AG04449 (cell line): ENCODE measurements at regions not wholly inside any gene's neighbourhood (a gene's known extent, or its start where the extent isn't known, plus 50 kb on each side); places are given as distances from the start of the nearest gene placed in this dataset.

Experiments used
- CTCF ChIA-PET: fragments of 350-600 bp; formaldehyde crosslinking; extraction: SDS; loops from one replicate; lab custom pipeline; 2021; ENCODE audit warnings: antibody characterized with exemption; lab: Yijun Ruan, JAX
- POLR2A ChIA-PET: fragments of 400-600, 350-600 bp; formaldehyde crosslinking; extraction: SDS; loops from one replicate; lab custom pipeline; 2020; ENCODE audit warnings: antibody characterized with exemption, inconsistent platforms; lab: Yijun Ruan, JAX
- DNase-seq: peaks from one replicate; pipeline ENCODE4 v3.0.0-alpha.2; 2010; ENCODE audit warnings: low read depth, low spot score
- H3K4me3 ChIP-seq: 2 replicates; pipeline ENCODE4 v1.5.1; 2011; ENCODE audit warnings: low read depth, mild to moderate bottlenecking, control low read depth, low read length
- TF ChIP-seq, protein P1 (sequence below): IDR thresholded peaks from one replicate; pipeline ENCODE4 v1.5.1; 2011; ENCODE audit warnings: mild to moderate bottlenecking, moderate library complexity, low read length, control low read depth, inconsistent platforms; ENCODE audit not compliant: insufficient read depth; ENCODE audit errors: missing control alignments

DNA sequence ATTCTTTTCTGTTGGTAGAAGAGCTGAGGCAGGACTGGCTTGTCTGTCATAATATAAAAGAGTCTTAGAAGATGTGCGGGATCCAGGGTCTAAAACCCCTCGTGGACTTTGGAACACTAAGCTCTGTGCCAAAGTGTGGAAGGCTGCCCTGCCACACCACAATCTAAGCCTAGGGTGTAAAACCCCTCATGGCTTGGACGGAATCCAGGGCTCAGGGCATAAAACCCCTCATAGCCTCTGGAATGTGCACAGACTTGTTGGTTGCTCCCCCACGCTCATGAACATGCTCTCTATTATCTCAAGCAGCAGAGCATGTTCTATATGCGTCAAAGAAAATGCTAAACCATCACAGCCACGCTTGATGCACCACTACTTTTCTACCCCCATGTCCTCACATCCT, 483.6 kb downstream of the GABRG1 start:
- POLR2A ChIA-PET = no interaction called here
- no peak for DNase-seq
- TF ChIP-seq, protein P1, sequence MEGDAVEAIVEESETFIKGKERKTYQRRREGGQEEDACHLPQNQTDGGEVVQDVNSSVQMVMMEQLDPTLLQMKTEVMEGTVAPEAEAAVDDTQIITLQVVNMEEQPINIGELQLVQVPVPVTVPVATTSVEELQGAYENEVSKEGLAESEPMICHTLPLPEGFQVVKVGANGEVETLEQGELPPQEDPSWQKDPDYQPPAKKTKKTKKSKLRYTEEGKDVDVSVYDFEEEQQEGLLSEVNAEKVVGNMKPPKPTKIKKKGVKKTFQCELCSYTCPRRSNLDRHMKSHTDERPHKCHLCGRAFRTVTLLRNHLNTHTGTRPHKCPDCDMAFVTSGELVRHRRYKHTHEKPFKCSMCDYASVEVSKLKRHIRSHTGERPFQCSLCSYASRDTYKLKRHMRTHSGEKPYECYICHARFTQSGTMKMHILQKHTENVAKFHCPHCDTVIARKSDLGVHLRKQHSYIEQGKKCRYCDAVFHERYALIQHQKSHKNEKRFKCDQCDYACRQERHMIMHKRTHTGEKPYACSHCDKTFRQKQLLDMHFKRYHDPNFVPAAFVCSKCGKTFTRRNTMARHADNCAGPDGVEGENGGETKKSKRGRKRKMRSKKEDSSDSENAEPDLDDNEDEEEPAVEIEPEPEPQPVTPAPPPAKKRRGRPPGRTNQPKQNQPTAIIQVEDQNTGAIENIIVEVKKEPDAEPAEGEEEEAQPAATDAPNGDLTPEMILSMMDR = no peak
- no peak overlapping the region for H3K4me3 ChIP-seq
- CTCF ChIA-PET = no interaction called here

DNA sequence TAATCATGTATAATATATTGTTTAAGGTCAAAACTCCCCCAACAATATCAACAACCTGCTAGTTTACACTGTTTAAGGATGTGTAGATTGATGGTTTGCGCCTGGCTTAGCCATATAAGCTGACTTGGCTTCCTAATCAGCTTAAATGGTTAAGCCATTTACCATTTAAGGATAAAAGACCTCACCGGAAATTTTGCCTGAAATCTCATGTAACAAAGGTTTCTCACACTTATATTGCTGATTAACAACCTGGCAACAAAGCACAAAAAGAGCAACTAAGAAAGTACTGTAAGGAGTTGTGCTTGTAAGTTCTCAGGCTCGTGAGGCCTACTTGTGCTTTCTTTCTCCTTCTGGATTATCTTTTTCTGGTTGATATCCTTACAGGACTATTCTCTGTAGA, 485.2 kb downstream of the GABRG1 start:
- ChIA-PET POLR2A (no interaction called here), CTCF (no interaction called here)

DNA sequence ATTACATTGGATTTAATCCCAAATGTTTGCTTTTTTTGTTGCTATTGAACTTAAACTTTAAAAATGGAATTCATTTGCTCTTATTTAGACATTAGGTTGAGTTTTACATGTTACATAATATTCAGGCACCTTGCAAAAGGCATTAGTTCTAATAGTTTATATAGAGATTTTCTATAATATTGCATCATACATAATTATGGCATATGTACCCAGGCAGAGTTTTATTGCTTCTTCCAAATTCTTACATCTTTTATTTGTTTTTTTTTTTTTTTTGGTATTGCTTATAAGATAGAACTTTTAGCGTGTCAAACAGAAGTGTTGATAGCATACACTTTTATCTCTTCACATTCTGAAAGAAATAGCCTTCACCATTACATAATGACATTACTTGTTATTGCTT, 487.7 kb downstream of the GABRG1 start:
- H3K4me3 ChIP-seq = no peak overlapping the region
- ChIA-PET POLR2A (no interaction called here), CTCF (no interaction called here)
- TF ChIP-seq, protein P1 = no peak
- no peak for DNase-seq

More for the DNA sequence above, 485.2 kb downstream of the GABRG1 start:
- TF ChIP-seq, protein P1 = no peak
- no peak overlapping the region for H3K4me3 ChIP-seq
- no peak for DNase-seq

DNA sequence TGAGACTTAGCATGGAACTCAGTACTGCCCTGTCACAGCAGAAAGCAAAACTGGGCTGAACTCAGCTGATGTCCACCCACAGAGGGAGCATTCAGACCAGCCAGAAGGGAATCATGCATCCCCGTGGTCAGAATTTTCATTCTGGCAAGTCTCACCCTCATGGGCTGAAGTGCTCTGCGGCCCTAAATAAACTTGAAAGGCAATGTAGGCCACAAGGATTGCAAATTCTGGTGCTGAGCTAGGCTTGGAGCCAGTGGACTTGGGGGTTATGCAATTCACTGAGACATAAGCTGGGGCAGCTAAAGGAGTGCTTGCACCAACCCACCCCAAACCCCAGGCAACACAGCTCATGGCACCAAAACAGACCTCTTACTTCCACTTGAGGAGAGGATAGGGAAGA, 494.1 kb downstream of the GABRG1 start:
- no peak overlapping the region for H3K4me3 ChIP-seq
- TF ChIP-seq, protein P1 = no peak
- POLR2A ChIA-PET = no interaction called here
- CTCF ChIA-PET = no interaction called here
- no peak for DNase-seq

DNA sequence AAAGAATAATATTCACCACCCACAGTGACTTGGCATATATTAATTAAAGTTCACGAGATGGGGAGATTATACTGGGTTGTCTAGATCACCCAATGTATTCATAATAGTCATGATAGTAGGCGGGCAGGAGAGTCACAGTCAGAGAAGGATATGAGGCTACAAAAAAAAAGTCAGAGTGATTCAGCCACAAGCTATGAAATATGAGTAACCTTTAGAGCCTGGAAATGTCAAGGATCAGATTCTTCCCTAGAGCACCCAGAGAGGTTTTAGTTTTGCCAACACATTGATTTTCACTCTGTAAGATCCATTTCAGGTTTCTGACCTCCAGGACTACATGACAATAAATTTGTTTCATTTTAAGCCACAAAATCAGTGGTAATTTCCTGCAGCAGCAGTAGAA, 501.9 kb downstream of the GABRG1 start:
- DNase-seq = no peak
- ChIA-PET CTCF (no interaction called here), POLR2A (no interaction called here)
- TF ChIP-seq, protein P1 = no peak
- H3K4me3 ChIP-seq = no peak overlapping the region

DNA sequence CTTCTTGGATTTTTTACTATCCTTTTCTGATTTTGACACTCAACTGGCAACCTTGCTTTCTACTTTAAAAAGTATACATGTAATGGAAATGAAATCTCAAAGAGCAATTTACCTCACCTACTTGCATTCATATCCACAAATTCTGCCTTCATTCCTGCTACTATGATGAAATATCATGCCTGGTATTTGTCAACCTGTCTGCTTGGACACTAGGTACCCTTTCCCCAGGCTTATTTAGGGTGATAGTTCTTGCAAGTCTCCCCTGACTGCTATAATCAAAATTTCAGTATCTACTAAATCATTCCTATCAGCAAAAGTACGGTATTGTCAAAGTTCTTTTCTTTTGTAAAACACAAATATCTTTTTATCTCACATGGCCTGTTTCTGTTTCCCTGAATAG, 503.0 kb downstream of the GABRG1 start:
- ChIA-PET CTCF (no interaction called here), POLR2A (no interaction called here)
- no peak overlapping the region for H3K4me3 ChIP-seq
- DNase-seq = no peak
- TF ChIP-seq, protein P1 = no peak
